AG04450 (cell line): ENCODE measurements at regions not wholly inside any gene's neighbourhood (a gene's known extent, or its start where the extent isn't known, plus 50 kb on each side); places are given as distances from the start of the nearest gene placed in this dataset.

ENCODE experiments used
- CTCF ChIA-PET: fragments of 300-600, 350-600 bp; formaldehyde crosslinking; extraction: SDS; loops from one replicate; lab custom pipeline; 2022; ENCODE audit warnings: antibody characterized with exemption, inconsistent platforms; lab: Charles Lee
- POLR2A ChIA-PET: fragments of 350-600 bp; formaldehyde crosslinking; extraction: SDS; loops from one replicate; lab custom pipeline; 2021; ENCODE audit warnings: antibody characterized with exemption, inconsistent platforms; lab: Yijun Ruan, JAX
- DNase-seq: peaks from one replicate; pipeline ENCODE4 v3.0.0-alpha.2; 2011; ENCODE audit warnings: low read depth, low spot score
- H3K27ac ChIP-seq: one replicate; pipeline ENCODE4 v1.5.1; 2012; ENCODE audit warnings: low read depth, low read length, control low read depth
- H3K27me3 ChIP-seq: one replicate; pipeline ENCODE4 v1.6.0; 2012; ENCODE audit warnings: low read length; ENCODE audit not compliant: control insufficient read depth, insufficient read depth
- H3K4me3 ChIP-seq: 2 replicates; pipeline ENCODE4 v1.5.1; 2011; ENCODE audit warnings: mild to moderate bottlenecking, low read depth, low read length, control low read depth
- H3K9me3 ChIP-seq: 2 replicates; pipeline ENCODE4 v1.5.1; 2012; ENCODE audit warnings: low read length; ENCODE audit not compliant: control insufficient read depth, insufficient read depth
- CTCF ChIP-seq: IDR thresholded peaks from 2 replicates; pipeline ENCODE4 v1.5.1; 2011; ENCODE audit warnings: low read depth, low read length, control low read depth, inconsistent platforms

GRCh38 chr1:74895411-74895810, 162.5 kb downstream of the TYW3 start:
- CTCF ChIA-PET: no interaction called here
- no peak for DNase-seq
- Histone ChIP-seq H3K4me3 (no peak overlapping the region), H3K27me3 (no peaks in the 10 kb centered on the region), H3K9me3 (no peaks in the 10 kb centered on the region), H3K27ac (no peak overlapping the region)
- POLR2A ChIA-PET: no interaction called here
- no peak for TF ChIP-seq CTCF

- no peaks in the 10 kb centered on the region for H3K27me3 ChIP-seq
- TF ChIP-seq CTCF: no peak
- no peak overlapping the region for H3K4me3 ChIP-seq
- DNase-seq: no peak
- ChIA-PET CTCF (no interaction called here), POLR2A (no interaction called here)
- H3K27ac ChIP-seq: no peak overlapping the region
- H3K9me3 ChIP-seq: no peaks in the 10 kb centered on the region
Measured at GRCh38 chr1:74908131-74908530, 175.2 kb downstream of the TYW3 start.

- DNase-seq: no peak
- no peaks in the 10 kb centered on the region for H3K9me3 ChIP-seq
- H3K27me3 ChIP-seq: no peaks in the 10 kb centered on the region
- no peak overlapping the region for H3K4me3 ChIP-seq
- no peak overlapping the region for H3K27ac ChIP-seq
- CTCF ChIA-PET: no interaction called here
- POLR2A ChIA-PET: no interaction called here
- TF ChIP-seq CTCF: no peak
Measured at GRCh38 chr1:74908797-74909196, 175.8 kb downstream of the TYW3 start.

GRCh38 chr1:74913978-74914377, 181.0 kb downstream of the TYW3 start:
- POLR2A ChIA-PET: no interaction called here
- Histone ChIP-seq H3K27me3 (no peaks in the 10 kb centered on the region), H3K9me3 (no peaks in the 10 kb centered on the region), H3K4me3 (no peak overlapping the region), H3K27ac (no peak overlapping the region)
- TF ChIP-seq CTCF: no peak
- no peak for DNase-seq
- CTCF ChIA-PET: no interaction called here

- no peak for DNase-seq
- Histone ChIP-seq H3K27ac (no peak overlapping the region), H3K27me3 (no peaks in the 10 kb centered on the region), H3K4me3 (no peak overlapping the region), H3K9me3 (no peaks in the 10 kb centered on the region)
- POLR2A ChIA-PET: no interaction called here
- no peak for TF ChIP-seq CTCF
- CTCF ChIA-PET: no interaction called here
Measured at GRCh38 chr1:74933500-74933899, 200.5 kb downstream of the TYW3 start.
